Uterus (tissue), 2 donors: ENCODE measurements at regions not wholly inside any gene's neighbourhood (a gene's known extent, or its start where the extent isn't known, plus 50 kb on each side); places are given as distances from the start of the nearest gene placed in this dataset.

Source experiments
- POLR2A ChIP-seq, 2 donors: fragments of 450-650 bp; IDR thresholded peaks; one replicate each; pipeline ENCODE4 v1.6.1; 2016; ENCODE audit warnings: antibody characterized with exemption in 2 of 2, mild to moderate bottlenecking in 1 of 2, moderate library complexity in 1 of 2
- TF ChIP-seq, protein P1 (sequence below), 4 experiments: fragments of 200-600 bp in 2 of 4; fragments of 450-650 bp in 2 of 4; sonication (generic) in 2 of 4; IDR thresholded peaks; one replicate each; pipeline ENCODE4 v1.5.1; 2016 to 2019; ENCODE audit warnings: antibody characterized with exemption in 4 of 4, mild to moderate bottlenecking in 2 of 4, moderate library complexity in 1 of 4

DNA sequence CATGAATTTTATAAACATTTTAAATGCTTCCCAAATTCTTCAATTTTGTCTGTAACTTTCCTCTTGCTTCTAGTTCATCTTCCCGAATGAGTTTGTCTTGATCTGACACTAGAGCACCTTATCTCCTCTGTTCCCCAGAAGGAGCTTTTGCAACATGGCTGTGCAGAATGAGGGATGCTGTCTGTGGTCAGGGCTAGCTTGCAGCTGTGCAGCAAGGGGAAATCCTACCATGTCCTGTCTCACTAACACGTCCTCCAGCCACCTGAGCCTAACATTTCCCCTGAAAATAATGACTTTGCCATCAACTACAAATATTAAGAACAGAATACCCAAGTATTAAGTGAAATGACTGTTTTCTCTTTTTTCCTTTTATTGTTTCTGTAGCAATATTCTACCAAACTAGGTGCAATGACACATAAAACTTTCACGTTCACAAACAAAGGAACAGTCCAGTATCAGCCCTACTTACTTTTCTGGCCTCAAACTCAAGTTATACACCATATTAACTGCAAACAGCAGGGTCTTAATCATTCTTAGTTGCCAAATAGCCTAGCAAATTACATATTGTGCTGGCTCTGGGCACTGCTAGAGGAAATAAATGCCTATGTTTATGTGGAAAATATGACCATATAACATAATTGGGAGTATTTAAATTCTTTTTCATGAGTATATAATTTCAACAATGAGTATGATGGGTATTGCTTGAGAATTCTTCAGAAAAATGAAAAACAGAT lies 423.3 kb downstream of the CMPK2 start:
- TF ChIP-seq, protein P1, sequence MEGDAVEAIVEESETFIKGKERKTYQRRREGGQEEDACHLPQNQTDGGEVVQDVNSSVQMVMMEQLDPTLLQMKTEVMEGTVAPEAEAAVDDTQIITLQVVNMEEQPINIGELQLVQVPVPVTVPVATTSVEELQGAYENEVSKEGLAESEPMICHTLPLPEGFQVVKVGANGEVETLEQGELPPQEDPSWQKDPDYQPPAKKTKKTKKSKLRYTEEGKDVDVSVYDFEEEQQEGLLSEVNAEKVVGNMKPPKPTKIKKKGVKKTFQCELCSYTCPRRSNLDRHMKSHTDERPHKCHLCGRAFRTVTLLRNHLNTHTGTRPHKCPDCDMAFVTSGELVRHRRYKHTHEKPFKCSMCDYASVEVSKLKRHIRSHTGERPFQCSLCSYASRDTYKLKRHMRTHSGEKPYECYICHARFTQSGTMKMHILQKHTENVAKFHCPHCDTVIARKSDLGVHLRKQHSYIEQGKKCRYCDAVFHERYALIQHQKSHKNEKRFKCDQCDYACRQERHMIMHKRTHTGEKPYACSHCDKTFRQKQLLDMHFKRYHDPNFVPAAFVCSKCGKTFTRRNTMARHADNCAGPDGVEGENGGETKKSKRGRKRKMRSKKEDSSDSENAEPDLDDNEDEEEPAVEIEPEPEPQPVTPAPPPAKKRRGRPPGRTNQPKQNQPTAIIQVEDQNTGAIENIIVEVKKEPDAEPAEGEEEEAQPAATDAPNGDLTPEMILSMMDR (IDR thresholded peaks at IDR 0.05): no peak
- no peak for TF ChIP-seq POLR2A (IDR thresholded peaks at IDR 0.05)
